Keratinocyte (primary cell): ENCODE measurements at regions not wholly inside any gene's neighbourhood (a gene's known extent, or its start where the extent isn't known, plus 50 kb on each side); places are given as distances from the start of the nearest gene placed in this dataset.

Experiments used
- DNase-seq: peaks from one replicate; pipeline ENCODE4 v3.0.0-alpha.2; 2011; ENCODE audit warnings: low read depth, missing footprints, low spot score
- FAIRE-seq: peaks from 2 replicates; lab custom pipeline; 2011; peaks lifted over from hg19 to GRCh38; lab: Jason Lieb, UNC
- H2AFZ ChIP-seq: 2 replicates; pipeline ENCODE4 v1.6.0; 2012; ENCODE audit warnings: low read length, control low read depth, inconsistent platforms; ENCODE audit not compliant: control insufficient read depth
- H3K27ac ChIP-seq: 2 replicates; pipeline ENCODE4 v1.5.1; 2011; ENCODE audit warnings: low read length; ENCODE audit not compliant: control insufficient read depth, insufficient read depth
- H3K27me3 ChIP-seq: 3 replicates; pipeline ENCODE4 v1.6.0; 2011; ENCODE audit warnings: low read length; ENCODE audit not compliant: control insufficient read depth, insufficient read depth; ENCODE audit errors: extremely low read depth
- H3K36me3 ChIP-seq, 2 experiments: 2 replicates in 1 of 2; 3 replicates in 1 of 2; pipeline ENCODE4 v1.5.1; 2011; ENCODE audit warnings: low read length in 2 of 2, mild to moderate bottlenecking in 1 of 2; ENCODE audit not compliant: control insufficient read depth in 2 of 2, insufficient read depth in 2 of 2; ENCODE audit errors: extremely low read depth in 1 of 2
- H3K4me1 ChIP-seq: 3 replicates; pipeline ENCODE4 v1.5.1; 2011; ENCODE audit warnings: low read length; ENCODE audit not compliant: control insufficient read depth, insufficient read depth; ENCODE audit errors: extremely low read depth
- H3K4me2 ChIP-seq: 3 replicates; pipeline ENCODE4 v1.6.0; 2011; ENCODE audit warnings: low read depth, low read length; ENCODE audit not compliant: control insufficient read depth, insufficient read depth; ENCODE audit errors: extremely low read depth
- H3K4me3 ChIP-seq, 3 experiments: fragments of 200-600 bp in 1 of 3; sonication (generic) in 1 of 3; 2 replicates in 2 of 3; 3 replicates in 1 of 3; pipeline ENCODE4 v1.5.1; 2011 to 2016; ENCODE audit warnings: low read length in 3 of 3, mild to moderate bottlenecking in 3 of 3, control low read depth in 2 of 3, inconsistent platforms in 1 of 3, low read depth in 1 of 3, mixed read lengths in 1 of 3, mixed run types in 1 of 3, moderate library complexity in 1 of 3; ENCODE audit not compliant: control insufficient read depth in 2 of 3, insufficient read depth in 2 of 3; ENCODE audit errors: extremely low read depth in 1 of 3
- H3K79me2 ChIP-seq: 2 replicates; pipeline ENCODE4 v1.6.0; 2012; ENCODE audit warnings: low read length; ENCODE audit not compliant: control insufficient read depth, insufficient read depth
- H3K9ac ChIP-seq: 3 replicates; pipeline ENCODE4 v1.6.0; 2011; ENCODE audit warnings: low read length; ENCODE audit not compliant: control insufficient read depth, insufficient read depth; ENCODE audit errors: extremely low read depth
- H3K9me1 ChIP-seq: 3 replicates; pipeline ENCODE4 v1.6.0; 2011; ENCODE audit warnings: low read length; ENCODE audit not compliant: control insufficient read depth, insufficient read depth; ENCODE audit errors: extremely low read depth
- H3K9me3 ChIP-seq: 2 replicates; pipeline ENCODE4 v1.5.1; 2012; ENCODE audit warnings: low read depth, low read length; ENCODE audit not compliant: control insufficient read depth
- H4K20me1 ChIP-seq: 3 replicates; pipeline ENCODE4 v1.6.0; 2011; ENCODE audit warnings: low read length; ENCODE audit not compliant: control insufficient read depth, insufficient read depth; ENCODE audit errors: extremely low read depth
- CTCF ChIP-seq, 3 experiments: IDR thresholded peaks in 1 of 3; conservative IDR thresholded peaks in 1 of 3; optimal IDR thresholded peaks in 1 of 3; 2 replicates in 2 of 3; 3 replicates in 1 of 3; pipeline versions ENCODE3 to v1.5.1; 2011; ENCODE audit warnings: low read length in 3 of 3, mild to moderate bottlenecking in 3 of 3, moderate library complexity in 2 of 3, control low read depth in 1 of 3, inconsistent platforms in 1 of 3; ENCODE audit not compliant: insufficient read depth in 2 of 3; ENCODE audit errors: extremely low read depth in 1 of 3
- EZH2 ChIP-seq: IDR thresholded peaks from one replicate; pipeline ENCODE4 v1.6.1; 2012; ENCODE audit warnings: inconsistent platforms, mild to moderate bottlenecking, low read length, moderate library complexity
- dilution Hi-C: fragments of 300-500 bp; cut with MboI; formaldehyde crosslinking; loops from one replicate; pipeline ENCODE4 v1.7.0; 2020; ENCODE audit warnings: low sequenced_read_pairs; ENCODE audit not compliant: extremely low pct_ligation_motif_present

DNA sequence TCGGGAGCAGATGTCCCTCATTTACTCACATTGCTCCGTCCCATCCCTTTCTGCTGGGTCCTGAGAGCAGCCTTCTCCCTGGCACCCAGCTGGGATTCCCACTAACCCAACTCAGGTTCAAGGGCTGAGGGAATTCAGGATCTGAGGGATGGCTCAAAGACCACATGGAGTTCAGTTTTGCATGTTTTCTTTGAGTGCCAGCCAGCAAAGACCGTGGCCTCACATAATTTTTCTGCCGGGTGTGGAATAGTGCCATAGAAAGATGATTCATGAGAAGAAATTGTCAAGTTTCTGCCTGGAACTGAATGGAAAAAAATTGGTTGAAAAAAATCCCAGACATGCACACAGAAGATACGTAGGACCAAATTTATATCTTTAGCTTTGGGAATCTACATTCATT, 168.6 kb downstream of the CD83 start:
- FAIRE-seq (no peak), DNase-seq (no peak)
- Histone ChIP-seq H3K9me1 (no peaks in the 10 kb centered on the region), H4K20me1 (no peaks in the 10 kb centered on the region), H3K9me3 (no peaks in the 10 kb centered on the region), H3K27me3 (no peaks in the 10 kb centered on the region), H3K79me2 (no peaks in the 10 kb centered on the region), H3K4me2 (peak overlapping the region; percentile 54), H3K36me3 (no peaks in the 10 kb centered on the region), H3K27ac (peak overlapping the region; percentile 53), H3K9ac (peak overlapping the region; percentile 32), H3K4me3 (peak overlapping the region in 1 of 3 experiments; percentile 9), H3K4me1 (peaks cover 15% of the 10 kb centered on the region), H2AFZ (peak overlapping the region; percentile 80)
- dilution Hi-C loops = no loop called here
- TF ChIP-seq CTCF (optimal IDR thresholded peaks at IDR 0.05 in 1 of 3, IDR thresholded peaks at IDR 0.05 in 1 of 3, conservative IDR thresholded peaks at IDR 0.05 in 1 of 3; ENCODE audit: extremely low read depth in 1 of 3, insufficient read depth in 2 of 3, low read length in 3 of 3) = no peak

DNA sequence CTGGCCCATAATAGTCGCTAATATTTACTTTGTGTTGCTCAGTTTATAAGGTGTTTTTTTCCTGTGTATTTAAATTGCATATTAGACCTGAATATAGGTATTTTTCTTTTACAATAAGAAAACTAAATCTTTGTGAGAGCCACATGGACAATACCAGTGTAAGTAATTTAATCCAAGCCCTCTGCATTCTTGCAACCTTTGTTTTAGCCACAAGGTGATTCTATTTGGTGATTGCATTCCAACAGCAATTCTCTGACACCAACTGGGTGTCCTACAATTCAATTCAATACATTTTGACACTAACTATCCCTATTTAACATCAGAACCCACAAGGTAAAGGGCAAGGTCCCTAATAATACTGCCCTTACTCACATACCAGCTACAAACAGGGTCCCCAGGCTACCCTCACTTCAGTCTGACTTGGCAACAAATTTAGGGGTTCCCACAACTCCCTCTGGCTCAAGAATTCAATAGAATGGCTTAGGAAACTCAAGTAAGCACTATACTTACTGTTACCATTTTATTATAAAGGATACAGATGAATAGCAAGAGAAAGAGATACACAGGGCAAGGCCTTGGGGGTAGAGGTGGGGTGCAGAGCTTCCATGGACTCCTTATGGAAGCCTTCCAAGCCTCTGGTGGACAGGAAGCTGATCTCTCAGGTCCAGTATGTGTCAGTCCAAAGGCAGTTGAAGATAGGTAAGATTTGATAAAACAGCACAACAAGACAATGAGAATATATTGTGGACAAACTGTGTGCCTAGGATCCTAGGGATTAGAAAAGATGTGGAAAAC, 169.3 kb downstream of the CD83 start:
- DNase-seq = no peak
- TF ChIP-seq EZH2 = no peak
- dilution Hi-C loops = no loop called here
- no peak overlapping the region for H3K4me3 ChIP-seq
- peak overlapping the region; percentile 54 for H3K4me2 ChIP-seq
- no peaks in the 10 kb centered on the region for H3K27me3 ChIP-seq
- H3K79me2 ChIP-seq = no peaks in the 10 kb centered on the region
- no peak overlapping the region for H3K9ac ChIP-seq
- H3K9me3 ChIP-seq = no peaks in the 10 kb centered on the region
- peak overlapping the region; percentile 53 for H3K27ac ChIP-seq
- H4K20me1 ChIP-seq = no peaks in the 10 kb centered on the region
- H3K9me1 ChIP-seq = no peaks in the 10 kb centered on the region
- no peaks in the 10 kb centered on the region for H3K36me3 ChIP-seq
- FAIRE-seq = peak; percentile 99
- H2AFZ ChIP-seq = peak overlapping the region; percentile 19
- H3K4me1 ChIP-seq = peaks cover 15% of the 10 kb centered on the region
